ENCODE measurements at regions not wholly inside any gene's neighbourhood (a gene's known extent, or its start where the extent isn't known, plus 50 kb on each side); places are given as distances from the start of the nearest gene placed in this dataset.

DNA sequence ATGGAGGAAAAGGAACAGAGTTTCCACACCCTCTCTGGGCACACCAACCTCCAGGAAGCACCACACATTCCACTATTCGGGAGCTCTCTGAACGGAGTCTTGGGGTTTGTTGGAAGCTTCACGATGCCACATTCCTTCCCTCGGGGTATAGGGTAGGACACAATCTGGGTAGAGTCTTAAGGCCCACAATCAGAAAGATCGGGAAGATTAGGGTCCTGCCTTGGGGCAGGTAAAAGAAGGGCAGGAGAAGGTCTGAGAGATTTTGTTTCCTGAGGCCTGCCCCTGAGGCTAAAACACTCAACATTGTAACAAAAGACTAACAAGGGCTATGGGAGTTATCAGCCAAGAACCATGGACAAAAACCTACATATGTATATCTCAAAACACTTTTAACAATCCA, 89.2 kb upstream of the RAP2B start:
- peak; percentile 61 to 69 for DNase-seq
- no TSS peak for BruUV-seq (replicated peaks)
- no peaks in the 10 kb centered on the region for H4K20me1 ChIP-seq (ENCODE audit: insufficient read depth)
- H3K9me3 ChIP-seq (ENCODE audit: insufficient read depth, low read depth): no peaks in the 10 kb centered on the region
- no peaks in the 10 kb centered on the region for H3F3A ChIP-seq (ENCODE audit: insufficient read depth, low read depth)
- H3K27ac ChIP-seq: no peak overlapping the region
- H3K27me3 ChIP-seq (ENCODE audit: insufficient read depth, low read depth): no peaks in the 10 kb centered on the region
- H3K4me3 ChIP-seq: no peak overlapping the region
- intact Hi-C loops (cut with micrococcal nuclease; ENCODE audit: unreplicated experiment): loop anchor here (1.0 to 2.0 kb wide), 4 partner anchors 21 to 86 kb away; no protein-coding TSS in a partner anchor
- H3K36me3 ChIP-seq (ENCODE audit: low read depth): no peaks in the 10 kb centered on the region
- H3K4me1 ChIP-seq (replicated peaks; ENCODE audit: insufficient read depth): peaks cover 18% of the 10 kb centered on the region; the same call in 1 of the 2 replicates
- no peak for TF ChIP-seq CTCF (conservative IDR thresholded peaks at IDR 0.05)
- TF ChIP-seq EZH2 (IDR thresholded peaks at IDR 0.05; ENCODE audit: low read depth): no peak
- CTCF ChIA-PET: interaction anchor here (1.3 kb wide), 1 partner anchor 21 kb away, joined by 3 read pairs; no protein-coding TSS in a partner anchor
- no peaks in the 10 kb centered on the region for H3K79me2 ChIP-seq (ENCODE audit: low read depth)
- no peaks in the 10 kb centered on the region for H3K9me2 ChIP-seq (ENCODE audit: insufficient read depth)
- no peak overlapping the region for H3K4me2 ChIP-seq
- POLR2A ChIA-PET (ENCODE audit: unreplicated experiment): interaction anchor here (0.6 to 0.9 kb wide), 5 partner anchors 26 to 1959 kb away, joined by 3 to 11 read pairs (median 5); no protein-coding TSS in a partner anchor
- H2AFZ ChIP-seq: peak overlapping the region; percentile 31; the same call in 1 of the 2 replicates

DNA sequence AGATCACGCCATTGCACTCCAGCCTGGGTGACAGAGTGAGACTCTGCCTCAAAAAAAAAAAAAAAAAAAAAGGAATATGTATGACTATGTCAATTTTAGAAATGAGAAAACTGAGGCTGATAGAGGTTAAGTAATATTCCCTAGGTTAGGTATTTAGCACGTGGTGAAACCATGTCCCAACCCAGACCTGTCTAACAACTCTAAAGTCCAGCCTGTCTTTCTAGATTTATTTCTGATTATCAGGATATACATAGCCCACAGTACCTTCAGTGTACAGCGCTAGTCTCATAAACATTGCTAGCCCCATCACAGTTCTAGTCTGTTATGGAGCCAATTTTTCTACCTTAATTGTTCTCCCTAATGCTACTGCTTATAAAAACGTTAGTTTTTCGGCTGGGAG, 88.4 kb upstream of the RAP2B start:
- TF ChIP-seq EZH2 (IDR thresholded peaks at IDR 0.05; ENCODE audit: low read depth) (no peak), CTCF (conservative IDR thresholded peaks at IDR 0.05) (no peak)
- Histone ChIP-seq H3K4me3 (no peak overlapping the region), H3K27ac (no peak overlapping the region), H3F3A (ENCODE audit: insufficient read depth, low read depth) (no peaks in the 10 kb centered on the region), H4K20me1 (ENCODE audit: insufficient read depth) (no peaks in the 10 kb centered on the region), H3K4me2 (no peak overlapping the region), H3K36me3 (ENCODE audit: low read depth) (no peaks in the 10 kb centered on the region), H3K79me2 (ENCODE audit: low read depth) (no peaks in the 10 kb centered on the region), H3K9me2 (ENCODE audit: insufficient read depth) (no peaks in the 10 kb centered on the region), H3K9me3 (ENCODE audit: insufficient read depth, low read depth) (no peaks in the 10 kb centered on the region), H2AFZ (no peak overlapping the region), H3K4me1 (replicated peaks; ENCODE audit: insufficient read depth) (peaks cover 18% of the 10 kb centered on the region; the same call in 1 of the 2 replicates), H3K27me3 (ENCODE audit: insufficient read depth, low read depth) (no peaks in the 10 kb centered on the region)
- POLR2A ChIA-PET (ENCODE audit: unreplicated experiment): no interaction called here
- no TSS peak for BruUV-seq (replicated peaks)
- CTCF ChIA-PET: no interaction called here
- intact Hi-C loops (cut with micrococcal nuclease; ENCODE audit: unreplicated experiment): loop anchor here (1.0 to 2.0 kb wide), 4 partner anchors 21 to 86 kb away; no protein-coding TSS in a partner anchor
- DNase-seq: peak in 1 of 2 experiments; percentile 60

GRCh38 chr3:153078826-153079225, 83.2 kb upstream of the RAP2B start:
- Histone ChIP-seq H3K27me3 (ENCODE audit: insufficient read depth, low read depth) (no peaks in the 10 kb centered on the region), H2AFZ (no peak overlapping the region), H3F3A (ENCODE audit: insufficient read depth, low read depth) (no peaks in the 10 kb centered on the region), H3K4me3 (no peak overlapping the region), H4K20me1 (ENCODE audit: insufficient read depth) (no peaks in the 10 kb centered on the region), H3K36me3 (ENCODE audit: low read depth) (no peaks in the 10 kb centered on the region), H3K27ac (no peak overlapping the region), H3K4me2 (no peak overlapping the region), H3K9me3 (ENCODE audit: insufficient read depth, low read depth) (no peaks in the 10 kb centered on the region), H3K4me1 (replicated peaks; ENCODE audit: insufficient read depth) (no peaks in the 10 kb centered on the region; the same call in 1 of the 2 replicates), H3K9me2 (ENCODE audit: insufficient read depth) (no peaks in the 10 kb centered on the region), H3K79me2 (ENCODE audit: low read depth) (no peaks in the 10 kb centered on the region)
- no peak for TF ChIP-seq EZH2 (IDR thresholded peaks at IDR 0.05; ENCODE audit: low read depth)
- TF ChIP-seq CTCF (conservative IDR thresholded peaks at IDR 0.05): no peak
- ChIA-PET CTCF (no interaction called here), POLR2A (ENCODE audit: unreplicated experiment) (no interaction called here)
- DNase-seq: no peak
- no TSS peak for BruUV-seq (replicated peaks)
- intact Hi-C loops (cut with micrococcal nuclease; ENCODE audit: unreplicated experiment): no loop called here

Data from PC-9 (cell line).